ENCODE measurements at regions not wholly inside any gene's neighbourhood (a gene's known extent, or its start where the extent isn't known, plus 50 kb on each side); places are given as distances from the start of the nearest gene placed in this dataset.
A peak's percentile ranks its signal among the peaks of the same experiment; 100 is the strongest.
"Not testable (repeated sequence)": the region's sequence is repeated elsewhere in the genome, so short reads cannot be mapped to it uniquely, and the experiment has no call there.

DNA sequence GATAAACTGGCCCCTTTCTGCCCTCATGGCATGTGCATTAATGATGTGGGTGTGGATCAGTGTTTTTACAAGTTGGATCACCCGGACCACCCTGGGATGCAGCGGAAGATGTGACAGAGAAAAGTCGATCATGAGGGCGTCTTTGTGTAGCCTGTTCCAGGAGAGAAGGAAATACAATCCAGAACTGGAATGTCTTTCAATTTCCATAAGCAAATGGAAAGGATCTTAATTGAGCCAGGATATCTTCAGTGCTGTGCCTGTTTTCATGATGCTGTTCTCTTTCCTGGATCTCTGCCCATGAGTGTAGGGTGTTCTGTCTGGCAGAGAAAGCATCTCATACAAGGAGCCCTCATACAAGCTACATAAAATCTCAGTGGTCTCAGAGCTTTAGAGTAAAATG is 481.4 kb downstream of the XYLT1 start:
- Mint-ChIP-seq H3K9me3 (peaks cover 6% of the 10 kb centered on the region), H3K4me3 (no peak overlapping the region), H3K27me3 (no peaks in the 10 kb centered on the region), H3K4me1 (ENCODE audit: low read depth) (peaks cover 20% of the 10 kb centered on the region), H3K27ac (no peak overlapping the region), H3K36me3 (no peaks in the 10 kb centered on the region)
- no peak for DNase-seq
- ChIA-PET POLR2A (no interaction called here), CTCF (no interaction called here)
- intact Hi-C loops (cut with micrococcal nuclease), result no loop called here

DNA sequence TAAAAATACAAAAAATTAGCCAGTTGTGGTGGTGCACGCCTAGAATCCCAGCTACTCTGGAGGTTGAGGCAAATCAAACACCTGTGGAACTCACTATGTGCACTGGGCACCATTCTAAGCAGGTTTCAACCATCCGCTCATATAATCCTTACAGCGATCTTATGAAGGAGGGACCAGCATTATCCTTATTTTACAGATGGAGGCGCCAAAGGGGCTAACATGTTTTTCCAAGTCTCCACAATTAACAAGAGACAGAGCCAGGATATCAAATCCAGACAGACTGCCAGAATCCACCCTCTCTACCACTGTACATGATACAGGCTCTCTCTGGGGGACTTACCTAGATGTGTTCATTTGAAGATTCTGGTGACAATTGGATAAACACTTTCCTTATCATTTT is 479.0 kb downstream of the XYLT1 start:
- no peak overlapping the region for H3K4me3 Mint-ChIP-seq
- ChIA-PET POLR2A (no interaction called here), CTCF (no interaction called here)
- no peak overlapping the region for H3K27ac Mint-ChIP-seq
- no peaks in the 10 kb centered on the region for H3K9me3 Mint-ChIP-seq
- intact Hi-C loops (cut with micrococcal nuclease), result no loop called here
- no peaks in the 10 kb centered on the region for H3K36me3 Mint-ChIP-seq
- no peak for DNase-seq
- no peaks in the 10 kb centered on the region for H3K27me3 Mint-ChIP-seq
- H3K4me1 Mint-ChIP-seq (ENCODE audit: low read depth), result peaks cover 18% of the 10 kb centered on the region

DNA sequence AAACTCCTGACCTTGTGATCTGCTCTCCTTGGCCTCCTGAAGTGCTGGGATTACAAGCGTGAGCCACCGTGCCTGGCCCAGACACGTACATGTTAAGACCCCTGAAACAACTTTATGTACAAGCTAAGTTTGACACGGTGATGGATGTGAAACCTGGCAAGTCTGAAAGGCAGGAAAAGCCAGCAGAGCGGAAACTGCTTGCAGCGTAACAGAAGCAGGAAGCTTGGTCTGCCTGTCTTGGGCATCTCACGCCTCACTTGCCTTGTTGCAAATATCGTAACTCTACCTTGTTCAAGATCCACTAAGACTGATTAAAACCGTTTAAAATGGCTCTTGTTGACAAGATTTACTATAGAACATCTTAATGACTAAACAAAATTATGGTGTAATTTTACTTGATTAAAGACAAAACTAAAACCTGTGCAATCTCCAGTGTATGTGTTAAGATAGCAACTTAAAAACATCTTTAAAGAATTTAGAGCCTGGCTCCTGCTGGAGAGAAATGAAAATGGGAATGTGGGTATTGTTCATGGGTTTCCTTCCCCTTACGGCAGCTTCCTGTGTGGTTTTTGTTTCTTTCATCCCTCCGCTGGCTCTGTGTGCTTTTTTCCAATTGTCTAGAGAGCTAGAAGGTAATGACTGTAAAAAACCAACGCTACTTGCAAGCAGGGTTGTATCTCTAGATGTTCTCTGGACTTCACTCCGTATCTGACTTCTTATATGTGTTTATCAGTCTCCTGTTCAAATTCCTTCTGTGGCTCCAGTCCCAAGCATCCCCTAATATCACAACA is 477.6 kb downstream of the XYLT1 start:
- ChIA-PET CTCF (no interaction called here), POLR2A (no interaction called here)
- no peaks in the 10 kb centered on the region for H3K36me3 Mint-ChIP-seq
- H3K27me3 Mint-ChIP-seq, result no peaks in the 10 kb centered on the region
- peak; percentile 25 for DNase-seq
- H3K4me3 Mint-ChIP-seq, result no peak overlapping the region
- intact Hi-C loops (cut with micrococcal nuclease), result no loop called here
- H3K4me1 Mint-ChIP-seq (ENCODE audit: low read depth), result peaks cover 18% of the 10 kb centered on the region
- no peak overlapping the region for H3K27ac Mint-ChIP-seq
- no peaks in the 10 kb centered on the region for H3K9me3 Mint-ChIP-seq

DNA sequence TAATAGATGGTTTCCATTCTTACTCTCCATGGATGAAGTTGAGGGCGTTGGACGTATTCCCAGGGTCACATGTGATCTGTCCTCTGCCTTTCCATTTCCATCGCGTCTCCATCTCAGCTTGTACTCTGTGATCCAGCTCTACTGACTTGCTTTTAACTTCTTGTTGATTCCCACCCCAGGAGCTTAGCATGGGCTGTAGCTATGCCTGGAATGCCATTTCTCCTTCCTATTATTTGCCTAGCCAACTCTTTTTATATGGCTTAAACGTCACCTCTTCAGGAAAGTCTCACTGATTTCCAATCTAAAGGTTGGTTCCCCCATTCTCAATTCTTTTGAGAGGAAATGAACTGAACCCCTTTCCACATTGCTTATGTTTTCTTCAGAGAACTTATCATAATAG is 475.9 kb downstream of the XYLT1 start:
- POLR2A ChIA-PET, result no interaction called here
- CTCF ChIA-PET, result no interaction called here
- no peak overlapping the region for H3K27ac Mint-ChIP-seq

DNA sequence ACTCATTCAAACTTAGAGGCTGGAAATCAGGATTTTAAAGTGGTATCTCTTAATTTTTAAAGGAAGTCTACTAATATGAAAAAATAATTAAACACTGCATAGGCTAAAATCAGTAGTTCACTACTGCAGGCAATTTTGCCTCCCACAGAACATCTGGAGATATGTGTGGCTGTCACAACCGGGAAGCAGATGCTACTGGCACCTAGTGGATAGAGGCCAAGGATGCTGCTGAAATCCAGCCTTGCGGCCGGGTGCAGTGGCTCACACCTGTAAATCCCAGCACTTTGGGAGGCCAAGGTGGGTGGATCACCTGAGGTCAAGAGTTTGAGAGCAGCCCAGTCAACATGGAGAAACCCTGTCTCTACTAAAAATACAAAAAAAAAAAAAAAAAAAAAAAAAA is 473.9 kb downstream of the XYLT1 start:
- Mint-ChIP-seq H3K4me1 (ENCODE audit: low read depth) (peaks cover 18% of the 10 kb centered on the region), H3K27me3 (no peaks in the 10 kb centered on the region), H3K4me3 (no peak overlapping the region), H3K27ac (no peak overlapping the region), H3K9me3 (no peaks in the 10 kb centered on the region), H3K36me3 (no peaks in the 10 kb centered on the region)
- POLR2A ChIA-PET, result no interaction called here
- no peak for DNase-seq
- CTCF ChIA-PET, result no interaction called here
- intact Hi-C loops (cut with micrococcal nuclease), result no loop called here

More for the DNA sequence above, 475.9 kb downstream of the XYLT1 start:
- no peaks in the 10 kb centered on the region for H3K36me3 Mint-ChIP-seq
- peaks cover 18% of the 10 kb centered on the region for H3K4me1 Mint-ChIP-seq (ENCODE audit: low read depth)
- no peak for DNase-seq
- H3K9me3 Mint-ChIP-seq, result no peaks in the 10 kb centered on the region
- H3K27me3 Mint-ChIP-seq, result no peaks in the 10 kb centered on the region
- no peak overlapping the region for H3K4me3 Mint-ChIP-seq
- intact Hi-C loops (cut with micrococcal nuclease), result no loop called here

DNA sequence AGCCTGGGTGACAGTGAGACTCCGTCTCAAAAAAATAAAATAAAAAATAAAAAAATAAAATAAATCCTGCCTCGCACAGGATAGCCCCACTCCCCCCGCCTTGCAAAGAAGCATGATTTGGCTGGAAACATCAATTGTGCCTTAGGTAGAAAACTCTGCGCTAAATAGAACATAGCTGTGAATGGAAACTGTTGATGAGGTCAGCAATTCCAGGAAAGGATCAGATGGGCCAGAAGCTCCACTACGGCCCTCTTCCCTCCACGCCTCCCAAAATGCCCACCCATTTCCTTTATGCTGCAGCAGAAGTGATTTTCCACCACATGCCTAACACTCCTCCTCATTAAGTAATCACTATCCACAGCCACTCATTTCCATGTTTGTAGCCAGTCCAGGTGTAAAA is 473.4 kb downstream of the XYLT1 start:
- no peaks in the 10 kb centered on the region for H3K36me3 Mint-ChIP-seq
- POLR2A ChIA-PET, result no interaction called here
- CTCF ChIA-PET, result no interaction called here

DNA sequence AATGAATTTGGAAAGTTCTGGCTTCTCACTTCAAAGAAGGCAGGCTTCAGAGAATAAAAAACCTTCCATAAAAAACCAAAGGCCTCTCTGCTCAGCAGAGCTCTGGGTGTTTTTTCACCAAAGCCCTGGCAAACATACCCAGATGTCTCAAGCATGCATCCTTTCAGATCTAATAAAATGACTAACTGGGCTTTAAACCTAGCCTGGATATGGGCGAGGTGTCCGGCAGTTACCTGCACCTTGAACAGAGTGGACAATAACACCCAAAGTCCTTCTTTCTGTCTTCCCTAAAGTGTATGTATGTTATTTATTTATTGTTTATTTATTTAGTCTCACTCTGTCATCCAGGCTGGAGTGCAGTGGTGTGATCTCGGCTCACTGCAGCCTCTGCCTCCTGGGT is 469.3 kb downstream of the XYLT1 start:
- ChIA-PET POLR2A (no interaction called here), CTCF (no interaction called here)
- Mint-ChIP-seq H3K4me3 (no peak overlapping the region), H3K36me3 (no peaks in the 10 kb centered on the region), H3K4me1 (ENCODE audit: low read depth) (no peaks in the 10 kb centered on the region), H3K27me3 (no peaks in the 10 kb centered on the region), H3K9me3 (peaks cover 11% of the 10 kb centered on the region), H3K27ac (no peak overlapping the region)
- DNase-seq, result no peak
- intact Hi-C loops (cut with micrococcal nuclease), result no loop called here

More for the DNA sequence above, 473.4 kb downstream of the XYLT1 start:
- H3K9me3 Mint-ChIP-seq, result no peaks in the 10 kb centered on the region
- intact Hi-C loops (cut with micrococcal nuclease), result no loop called here
- no peaks in the 10 kb centered on the region for H3K27me3 Mint-ChIP-seq
- no peak for DNase-seq
- H3K4me1 Mint-ChIP-seq (ENCODE audit: low read depth), result peaks cover 18% of the 10 kb centered on the region
- H3K27ac Mint-ChIP-seq, result no peak overlapping the region
- H3K4me3 Mint-ChIP-seq, result no peak overlapping the region

DNA sequence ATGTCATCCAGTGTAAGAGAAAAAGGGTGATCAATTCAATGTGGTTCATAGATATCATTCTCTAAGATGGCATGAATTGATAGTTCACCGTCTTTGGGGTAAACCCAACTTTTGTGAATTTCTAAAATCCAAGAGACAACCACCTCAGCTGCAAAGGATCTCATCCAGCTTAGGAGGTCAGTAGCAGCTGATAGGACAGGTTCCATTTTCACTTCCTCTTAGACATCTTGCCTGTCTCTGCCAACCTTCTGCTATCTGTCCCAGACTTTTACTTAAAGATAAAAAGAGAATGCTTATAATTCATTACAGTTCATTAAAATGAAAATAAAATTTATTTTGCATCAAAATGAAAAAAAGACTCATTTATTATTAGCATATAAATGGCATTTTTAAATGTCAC is 468.2 kb downstream of the XYLT1 start:
- intact Hi-C loops (cut with micrococcal nuclease), result no loop called here
- no peak overlapping the region for H3K27ac Mint-ChIP-seq
- ChIA-PET CTCF (no interaction called here), POLR2A (no interaction called here)
- no peaks in the 10 kb centered on the region for H3K4me1 Mint-ChIP-seq (ENCODE audit: low read depth)
- peaks cover 11% of the 10 kb centered on the region for H3K9me3 Mint-ChIP-seq
- H3K36me3 Mint-ChIP-seq, result no peaks in the 10 kb centered on the region
- H3K27me3 Mint-ChIP-seq, result no peaks in the 10 kb centered on the region
- H3K4me3 Mint-ChIP-seq, result no peak overlapping the region
- no peak for DNase-seq

DNA sequence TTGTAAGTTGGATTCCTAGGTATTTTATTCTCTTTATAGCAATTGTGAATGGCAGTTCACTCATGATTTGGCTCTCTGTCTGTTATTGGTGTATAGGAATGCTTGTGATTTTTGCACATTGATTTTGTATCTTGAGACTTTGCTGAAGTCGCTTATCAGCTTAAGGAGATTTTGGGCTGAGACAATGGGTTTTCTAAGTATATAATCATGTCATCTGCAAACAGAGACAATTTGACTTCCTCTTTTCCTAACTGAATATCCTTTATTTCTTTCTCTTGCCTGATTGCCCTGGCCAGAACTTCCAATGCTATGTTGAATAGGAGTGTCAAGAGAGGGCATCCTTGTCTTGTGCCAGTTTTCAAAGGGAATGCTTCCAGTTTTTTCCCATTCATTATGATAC is 464.8 kb downstream of the XYLT1 start:
- H3K27me3 Mint-ChIP-seq; POLR2A ChIA-PET; intact Hi-C loops (cut with micrococcal nuclease); H3K4me3 Mint-ChIP-seq; CTCF ChIA-PET; H3K36me3 Mint-ChIP-seq; DNase-seq; H3K4me1 Mint-ChIP-seq (ENCODE audit: low read depth); H3K27ac Mint-ChIP-seq: not testable (repeated sequence)
- peaks cover 11% of the 10 kb centered on the region for H3K9me3 Mint-ChIP-seq

DNA sequence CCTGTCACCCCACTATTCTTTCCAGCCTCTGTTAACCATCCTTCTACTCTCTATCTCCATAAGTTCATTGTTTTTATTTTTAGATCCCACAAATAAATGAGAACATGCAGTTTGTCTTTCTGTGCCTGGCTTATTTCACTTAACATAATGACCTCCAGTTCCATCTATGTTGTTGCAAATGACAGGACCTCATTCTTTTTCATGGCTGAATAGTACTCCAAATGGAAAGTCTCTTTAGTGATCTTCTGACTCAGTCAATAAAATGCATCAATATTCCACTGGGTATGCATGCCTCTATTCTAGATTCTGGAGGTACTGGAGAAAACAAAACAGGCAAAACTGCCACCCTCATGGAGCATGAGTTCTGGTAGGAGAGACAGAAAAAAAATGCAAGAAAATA is 459.0 kb downstream of the XYLT1 start:
- Mint-ChIP-seq H3K27ac (no peak overlapping the region), H3K27me3 (no peaks in the 10 kb centered on the region), H3K4me1 (ENCODE audit: low read depth) (peaks cover 12% of the 10 kb centered on the region), H3K36me3 (no peaks in the 10 kb centered on the region), H3K4me3 (no peak overlapping the region), H3K9me3 (peaks cover 5% of the 10 kb centered on the region)
- ChIA-PET POLR2A (no interaction called here), CTCF (interaction anchor here (1.0 kb wide), 1 partner anchor 25 kb away, joined by 4 read pairs; no protein-coding TSS in a partner anchor)
- no peak for DNase-seq
- intact Hi-C loops (cut with micrococcal nuclease), result loop anchor here (5.0 kb wide), 1 partner anchor 61 kb away; no protein-coding TSS in a partner anchor

DNA sequence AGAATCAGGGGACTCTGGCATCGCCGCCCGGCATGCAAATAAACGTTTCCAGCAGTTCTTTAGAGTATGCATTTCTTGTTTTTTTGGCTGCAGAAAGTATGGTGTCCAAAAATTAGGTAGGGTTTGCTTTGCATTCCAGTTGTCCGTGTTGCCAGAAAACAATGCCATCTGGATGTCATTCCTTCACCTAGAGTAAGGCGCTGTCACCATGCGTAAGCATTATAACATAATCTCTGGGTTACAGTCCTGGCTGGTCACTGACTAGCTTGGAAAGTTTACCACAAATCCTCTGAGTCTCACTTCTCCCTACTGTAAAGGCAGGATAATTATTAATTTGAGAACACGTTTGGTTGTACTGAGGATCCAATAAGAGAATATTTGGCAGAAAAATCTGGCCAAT is 457.7 kb downstream of the XYLT1 start:
- Mint-ChIP-seq H3K4me1 (ENCODE audit: low read depth) (peaks cover 12% of the 10 kb centered on the region), H3K27ac (no peak overlapping the region), H3K27me3 (no peaks in the 10 kb centered on the region), H3K4me3 (peak overlapping the region; percentile 69), H3K36me3 (peaks cover 2% of the 10 kb centered on the region), H3K9me3 (peaks cover 11% of the 10 kb centered on the region)
- POLR2A ChIA-PET, result interaction anchor here (0.6 kb wide), 1 partner anchor 10 kb away, joined by 3 read pairs; no protein-coding TSS in a partner anchor
- CTCF ChIA-PET, result no interaction called here
- no peak for DNase-seq
- intact Hi-C loops (cut with micrococcal nuclease), result loop anchor here (1.0 to 5.0 kb wide), 2 partner anchors 14 to 59 kb away; no protein-coding TSS in a partner anchor

DNA sequence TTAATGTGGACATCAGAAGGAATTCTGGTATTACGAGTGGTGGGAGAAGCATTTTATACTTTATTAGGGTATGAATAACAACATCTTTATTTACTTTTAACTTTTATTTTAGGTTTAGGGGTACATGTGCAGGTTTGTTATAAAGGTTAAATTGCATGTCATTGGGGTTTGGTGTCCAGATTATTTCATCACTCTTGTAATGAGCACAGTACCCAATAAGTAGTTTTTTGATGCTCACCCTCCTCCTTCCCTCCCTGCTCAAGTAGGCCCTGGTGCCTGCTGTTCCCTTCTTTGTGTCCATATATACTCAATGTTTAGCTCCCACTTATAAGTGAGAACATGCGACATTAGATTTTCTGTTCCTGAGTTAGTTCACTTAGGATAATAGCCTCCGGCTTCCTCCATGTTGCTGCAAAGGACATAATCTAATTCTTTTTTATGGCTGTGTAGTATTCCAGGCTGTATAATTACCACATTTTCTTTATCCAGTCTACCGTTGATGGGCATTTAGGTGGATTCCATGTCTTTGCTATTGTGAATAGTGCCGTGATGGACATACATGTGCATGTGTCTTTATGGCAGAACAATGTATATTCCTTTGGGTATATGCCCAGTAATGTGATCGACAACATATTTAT is 456.2 kb downstream of the XYLT1 start:
- intact Hi-C loops (cut with micrococcal nuclease), result loop anchor here (5.0 kb wide), 1 partner anchor 58 kb away; no protein-coding TSS in a partner anchor
- Mint-ChIP-seq H3K4me3 (peak overlapping the region; percentile 21), H3K27ac (no peak overlapping the region), H3K9me3 (peaks cover 11% of the 10 kb centered on the region), H3K27me3 (no peaks in the 10 kb centered on the region), H3K4me1 (ENCODE audit: low read depth) (peaks cover 12% of the 10 kb centered on the region), H3K36me3 (peaks cover 2% of the 10 kb centered on the region)
- DNase-seq, result no peak
- POLR2A ChIA-PET, result interaction anchor here (0.6 kb wide), 1 partner anchor 94 kb away, joined by 5 read pairs; no protein-coding TSS in a partner anchor
- CTCF ChIA-PET, result no interaction called here

DNA sequence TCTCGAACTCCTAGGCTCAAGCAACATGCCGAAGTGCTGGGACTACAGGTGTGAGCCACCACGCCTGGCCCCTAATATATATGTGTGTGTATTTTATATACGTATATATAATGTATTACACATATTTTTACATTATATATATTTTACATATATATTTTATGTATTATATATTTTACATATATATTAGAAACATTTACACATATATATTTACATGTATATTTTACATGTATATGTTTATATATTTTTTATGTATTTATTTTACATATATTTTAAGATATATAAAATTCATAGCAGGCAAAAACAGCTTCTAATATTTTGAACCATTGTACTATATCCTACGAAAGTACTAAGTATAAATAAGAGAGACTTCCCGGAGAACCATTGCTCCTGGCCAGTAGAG is 455.1 kb downstream of the XYLT1 start:
- CTCF ChIA-PET, result no interaction called here

More for the DNA sequence above, 455.1 kb downstream of the XYLT1 start:
- intact Hi-C loops (cut with micrococcal nuclease), result no loop called here
- POLR2A ChIA-PET, result no interaction called here
- no peaks in the 10 kb centered on the region for H3K27me3 Mint-ChIP-seq
- peaks cover 2% of the 10 kb centered on the region for H3K36me3 Mint-ChIP-seq
- no peak for DNase-seq
- H3K27ac Mint-ChIP-seq, result no peak overlapping the region
- H3K4me3 Mint-ChIP-seq, result no peak overlapping the region
- peaks cover 12% of the 10 kb centered on the region for H3K4me1 Mint-ChIP-seq (ENCODE audit: low read depth)
- H3K9me3 Mint-ChIP-seq, result peaks cover 11% of the 10 kb centered on the region

Measured in activated CD4-positive, alpha-beta memory T cell treated with anti-CD3 and anti-CD28 coated beads for 36 hours (primary cell).